ENCODE measurements at regions not wholly inside any gene's neighbourhood (a gene's known extent, or its start where the extent isn't known, plus 50 kb on each side); places are given as distances from the start of the nearest gene placed in this dataset.
"Not testable (repeated sequence)": the region's sequence is repeated elsewhere in the genome, so short reads cannot be mapped to it uniquely, and the experiment has no call there.

- not testable (repeated sequence) for TF ChIP-seq CTCF (IDR thresholded peaks at IDR 0.05); POLR2AphosphoS5 (IDR thresholded peaks at IDR 0.05; ENCODE audit: low read depth, low read length); SIN3A (IDR thresholded peaks at IDR 0.05; ENCODE audit: borderline replicate concordance, insufficient read depth, low read depth, low read length)
- TF ChIP-seq, protein P1, sequence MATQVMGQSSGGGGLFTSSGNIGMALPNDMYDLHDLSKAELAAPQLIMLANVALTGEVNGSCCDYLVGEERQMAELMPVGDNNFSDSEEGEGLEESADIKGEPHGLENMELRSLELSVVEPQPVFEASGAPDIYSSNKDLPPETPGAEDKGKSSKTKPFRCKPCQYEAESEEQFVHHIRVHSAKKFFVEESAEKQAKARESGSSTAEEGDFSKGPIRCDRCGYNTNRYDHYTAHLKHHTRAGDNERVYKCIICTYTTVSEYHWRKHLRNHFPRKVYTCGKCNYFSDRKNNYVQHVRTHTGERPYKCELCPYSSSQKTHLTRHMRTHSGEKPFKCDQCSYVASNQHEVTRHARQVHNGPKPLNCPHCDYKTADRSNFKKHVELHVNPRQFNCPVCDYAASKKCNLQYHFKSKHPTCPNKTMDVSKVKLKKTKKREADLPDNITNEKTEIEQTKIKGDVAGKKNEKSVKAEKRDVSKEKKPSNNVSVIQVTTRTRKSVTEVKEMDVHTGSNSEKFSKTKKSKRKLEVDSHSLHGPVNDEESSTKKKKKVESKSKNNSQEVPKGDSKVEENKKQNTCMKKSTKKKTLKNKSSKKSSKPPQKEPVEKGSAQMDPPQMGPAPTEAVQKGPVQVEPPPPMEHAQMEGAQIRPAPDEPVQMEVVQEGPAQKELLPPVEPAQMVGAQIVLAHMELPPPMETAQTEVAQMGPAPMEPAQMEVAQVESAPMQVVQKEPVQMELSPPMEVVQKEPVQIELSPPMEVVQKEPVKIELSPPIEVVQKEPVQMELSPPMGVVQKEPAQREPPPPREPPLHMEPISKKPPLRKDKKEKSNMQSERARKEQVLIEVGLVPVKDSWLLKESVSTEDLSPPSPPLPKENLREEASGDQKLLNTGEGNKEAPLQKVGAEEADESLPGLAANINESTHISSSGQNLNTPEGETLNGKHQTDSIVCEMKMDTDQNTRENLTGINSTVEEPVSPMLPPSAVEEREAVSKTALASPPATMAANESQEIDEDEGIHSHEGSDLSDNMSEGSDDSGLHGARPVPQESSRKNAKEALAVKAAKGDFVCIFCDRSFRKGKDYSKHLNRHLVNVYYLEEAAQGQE (IDR thresholded peaks at IDR 0.05; ENCODE audit: insufficient read depth in 1 of 2, low read depth in 2 of 2, low read length in 1 of 2): not testable (repeated sequence)
Observed at GRCh38 chr1:146686777-146687366, 251.3 kb upstream of the NBPF12 start.
